ENCODE measurements at regions not wholly inside any gene's neighbourhood (a gene's known extent, or its start where the extent isn't known, plus 50 kb on each side); places are given as distances from the start of the nearest gene placed in this dataset.

DNA sequence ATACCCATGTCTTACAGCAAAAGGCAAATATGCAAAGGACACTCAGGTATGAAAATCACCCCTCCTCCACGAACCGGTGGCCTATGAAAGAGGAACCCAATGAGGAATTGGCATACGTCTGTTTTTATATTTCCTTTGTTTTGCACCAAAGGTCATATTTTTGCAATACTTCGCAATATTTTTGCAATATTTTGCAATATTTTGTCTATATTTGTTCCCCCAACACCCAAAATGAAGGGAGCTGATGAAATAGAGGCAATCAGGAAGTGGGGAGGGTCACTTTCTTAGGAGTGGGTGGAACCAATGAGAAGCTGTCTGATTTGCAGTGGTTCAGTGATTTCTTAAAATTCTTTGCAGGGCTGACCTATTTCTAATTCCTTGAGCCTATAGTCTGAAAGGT, 296.8 kb upstream of the TSHZ2 start:
- Histone ChIP-seq H3K79me2 (ENCODE audit: insufficient read depth, low read length) (no peaks in the 10 kb centered on the region), H3K27ac (ENCODE audit: extremely low read length, insufficient read depth, low read length) (no peak overlapping the region), H3K4me1 (ENCODE audit: insufficient read depth, low read length) (no peaks in the 10 kb centered on the region), H3K9ac (ENCODE audit: insufficient read depth, low read depth, low read length) (no peak overlapping the region), H3K4me3 (replicated peaks in 1 of 3; ENCODE audit: insufficient read depth in 1 of 3, low read depth in 2 of 3, low read length in 3 of 3) (no peak overlapping the region), H3K9me3 (ENCODE audit: low read length) (peaks cover 57% of the 10 kb centered on the region; the same call in 1 of the 2 replicates), H3K36me3 (replicated peaks in 1 of 2; ENCODE audit: control insufficient read depth in 1 of 2, insufficient read depth in 2 of 2, low read length in 2 of 2) (no peaks in the 10 kb centered on the region), H2AFZ (ENCODE audit: low read length) (no peak overlapping the region), H3K27me3 (ENCODE audit: control insufficient read depth in 1 of 2, insufficient read depth in 2 of 2, low read length in 2 of 2) (no peaks in the 10 kb centered on the region), H3K4me2 (ENCODE audit: low read depth, low read length) (no peak overlapping the region), H4K20me1 (ENCODE audit: insufficient read depth, low read length) (no peaks in the 10 kb centered on the region)
- DNase-seq (ENCODE audit: low spot score) (no peak), ATAC-seq (no peak), FAIRE-seq (no peak)
- 24% methylated on average over 4 of the region's 4 CpGs for WGBS (ENCODE audit: low lambda C conversion rate)
- CTCF ChIA-PET (ENCODE audit: low intra/inter-chr PET ratio, low total read pairs) = no interaction called here
- POLR2A ChIA-PET = no interaction called here
- no TSS peak for BruUV-seq (replicated peaks)
- intact Hi-C loops (cut with micrococcal nuclease; ENCODE audit: unreplicated experiment) (no loop called here), in situ Hi-C loops (cut with HindIII; ENCODE audit: extremely low pct_ligation_motif_present, low pct_unique_long_range_greater_than_20kb) (no loop called here)
- no peak for TF ChIP-seq ZNF326 (CRISPR knock-in tag; IDR thresholded peaks at IDR 0.05; ENCODE audit: borderline replicate concordance)
- TF ChIP-seq ZNF556 (CRISPR knock-in tag; IDR thresholded peaks at IDR 0.05; ENCODE audit: borderline replicate concordance) = no peak
- TF ChIP-seq ELF1 (CRISPR knock-in tag; IDR thresholded peaks at IDR 0.05) = no peak
- no peak for TF ChIP-seq ZNF460 (CRISPR knock-in tag; IDR thresholded peaks at IDR 0.05; ENCODE audit: borderline replicate concordance)
- no peak for TF ChIP-seq RBAK (CRISPR knock-in tag; IDR thresholded peaks at IDR 0.05)
- no peak for TF ChIP-seq HOXD1 (CRISPR knock-in tag; IDR thresholded peaks at IDR 0.05)
- TF ChIP-seq ZBTB40 (IDR thresholded peaks at IDR 0.05) = no peak
- TF ChIP-seq ZBTB40 (CRISPR knock-in tag; IDR thresholded peaks at IDR 0.05) = no peak
- no peak for TF ChIP-seq SAFB2 (CRISPR knock-in tag; IDR thresholded peaks at IDR 0.05; ENCODE audit: borderline replicate concordance, low read depth)
- TF ChIP-seq ZNF331 (CRISPR knock-in tag; IDR thresholded peaks at IDR 0.05) = no peak
- TF ChIP-seq HIC2 (CRISPR knock-in tag; IDR thresholded peaks at IDR 0.05; ENCODE audit: low read depth) = no peak
- no peak for TF ChIP-seq PAX8 (CRISPR knock-in tag; IDR thresholded peaks at IDR 0.05; ENCODE audit: borderline replicate concordance)
- TF ChIP-seq, protein P1, sequence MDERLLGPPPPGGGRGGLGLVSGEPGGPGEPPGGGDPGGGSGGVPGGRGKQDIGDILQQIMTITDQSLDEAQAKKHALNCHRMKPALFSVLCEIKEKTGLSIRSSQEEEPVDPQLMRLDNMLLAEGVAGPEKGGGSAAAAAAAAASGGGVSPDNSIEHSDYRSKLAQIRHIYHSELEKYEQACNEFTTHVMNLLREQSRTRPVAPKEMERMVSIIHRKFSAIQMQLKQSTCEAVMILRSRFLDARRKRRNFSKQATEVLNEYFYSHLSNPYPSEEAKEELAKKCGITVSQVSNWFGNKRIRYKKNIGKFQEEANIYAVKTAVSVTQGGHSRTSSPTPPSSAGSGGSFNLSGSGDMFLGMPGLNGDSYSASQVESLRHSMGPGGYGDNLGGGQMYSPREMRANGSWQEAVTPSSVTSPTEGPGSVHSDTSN (CRISPR knock-in tag; IDR thresholded peaks at IDR 0.05) = no peak
- TF ChIP-seq SUZ12 (IDR thresholded peaks at IDR 0.05; ENCODE audit: low read depth, low read length) = no peak
